GM23338 (cell line): ENCODE measurements at regions not wholly inside any gene's neighbourhood (a gene's known extent, or its start where the extent isn't known, plus 50 kb on each side); places are given as distances from the start of the nearest gene placed in this dataset.

Source experiments
- EZH2 ChIP-seq: fragments of 200-600 bp; sonication (generic); IDR thresholded peaks from one replicate; pipeline ENCODE4 v1.8.0; 2017; ENCODE audit warnings: antibody characterized with exemption, mild to moderate bottlenecking, low read depth; ENCODE audit not compliant: unreplicated experiment
- JUNB ChIP-seq: IDR thresholded peaks from one replicate; pipeline ENCODE4 v1.6.1; 2016; ENCODE audit warnings: antibody characterized with exemption; ENCODE audit not compliant: unreplicated experiment
- POLR2AphosphoS5 ChIP-seq: IDR thresholded peaks from 2 replicates; pipeline ENCODE4 v1.6.1; 2016; ENCODE audit warnings: antibody characterized with exemption, low read depth
- TF ChIP-seq, protein P1 (sequence below), 2 experiments: fragments of 200-600 bp in 1 of 2; sonication (generic) in 1 of 2; conservative IDR thresholded peaks; 2 replicates each; pipeline versions ENCODE4 v1.5.1 to v1.6.1; 2016 to 2017; ENCODE audit warnings: antibody characterized with exemption in 2 of 2, low read depth in 2 of 2, mild to moderate bottlenecking in 2 of 2, moderate library complexity in 1 of 2
- TF ChIP-seq, protein P2 (sequence below): IDR thresholded peaks from one replicate; pipeline ENCODE4 v1.6.1; 2018; ENCODE audit warnings: antibody characterized with exemption; ENCODE audit not compliant: unreplicated experiment

DNA sequence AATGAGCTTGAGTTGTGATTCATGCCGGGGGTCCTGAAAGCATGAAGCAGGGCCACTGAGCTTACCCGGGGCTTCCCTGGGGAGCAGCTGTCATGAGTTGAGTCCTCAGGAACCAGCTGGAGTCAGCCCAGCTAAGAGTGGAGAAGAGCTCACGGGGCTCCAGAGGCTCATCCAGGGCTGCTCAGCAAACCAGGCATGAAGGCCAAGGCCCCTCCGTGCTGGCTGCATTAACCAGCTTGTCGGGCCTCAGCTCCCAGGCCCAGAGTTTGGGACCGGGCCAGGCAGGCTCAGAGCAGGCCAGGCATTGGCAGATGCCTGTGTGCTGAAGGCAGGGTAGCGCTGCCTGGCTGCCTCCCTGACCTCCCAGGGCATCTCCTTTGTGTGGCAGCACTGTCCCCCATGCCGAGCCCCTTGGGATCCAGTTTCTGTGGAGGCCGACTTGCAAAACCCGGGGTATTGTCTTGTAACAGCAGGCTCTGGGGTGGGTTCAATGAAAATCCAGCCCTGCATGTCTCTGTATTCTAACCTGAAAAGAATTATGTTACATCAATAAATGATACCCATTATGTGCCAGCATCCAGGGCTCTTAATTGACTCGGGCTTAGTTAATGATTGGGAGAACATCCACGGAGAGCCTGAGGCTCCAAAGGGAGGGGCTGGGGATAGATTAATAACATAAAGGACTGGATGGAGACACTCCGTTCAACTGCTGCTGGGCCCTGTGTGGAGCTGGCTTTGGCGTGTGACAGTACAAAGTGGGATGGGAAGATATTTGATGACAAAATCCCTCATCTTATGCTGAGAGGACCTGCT, 68.0 kb upstream of the MSX1 start:
- TF ChIP-seq, protein P1, sequence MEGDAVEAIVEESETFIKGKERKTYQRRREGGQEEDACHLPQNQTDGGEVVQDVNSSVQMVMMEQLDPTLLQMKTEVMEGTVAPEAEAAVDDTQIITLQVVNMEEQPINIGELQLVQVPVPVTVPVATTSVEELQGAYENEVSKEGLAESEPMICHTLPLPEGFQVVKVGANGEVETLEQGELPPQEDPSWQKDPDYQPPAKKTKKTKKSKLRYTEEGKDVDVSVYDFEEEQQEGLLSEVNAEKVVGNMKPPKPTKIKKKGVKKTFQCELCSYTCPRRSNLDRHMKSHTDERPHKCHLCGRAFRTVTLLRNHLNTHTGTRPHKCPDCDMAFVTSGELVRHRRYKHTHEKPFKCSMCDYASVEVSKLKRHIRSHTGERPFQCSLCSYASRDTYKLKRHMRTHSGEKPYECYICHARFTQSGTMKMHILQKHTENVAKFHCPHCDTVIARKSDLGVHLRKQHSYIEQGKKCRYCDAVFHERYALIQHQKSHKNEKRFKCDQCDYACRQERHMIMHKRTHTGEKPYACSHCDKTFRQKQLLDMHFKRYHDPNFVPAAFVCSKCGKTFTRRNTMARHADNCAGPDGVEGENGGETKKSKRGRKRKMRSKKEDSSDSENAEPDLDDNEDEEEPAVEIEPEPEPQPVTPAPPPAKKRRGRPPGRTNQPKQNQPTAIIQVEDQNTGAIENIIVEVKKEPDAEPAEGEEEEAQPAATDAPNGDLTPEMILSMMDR (conservative IDR thresholded peaks at IDR 0.05; ENCODE audit: low read depth in 2 of 2): no peak
- TF ChIP-seq, protein P2, sequence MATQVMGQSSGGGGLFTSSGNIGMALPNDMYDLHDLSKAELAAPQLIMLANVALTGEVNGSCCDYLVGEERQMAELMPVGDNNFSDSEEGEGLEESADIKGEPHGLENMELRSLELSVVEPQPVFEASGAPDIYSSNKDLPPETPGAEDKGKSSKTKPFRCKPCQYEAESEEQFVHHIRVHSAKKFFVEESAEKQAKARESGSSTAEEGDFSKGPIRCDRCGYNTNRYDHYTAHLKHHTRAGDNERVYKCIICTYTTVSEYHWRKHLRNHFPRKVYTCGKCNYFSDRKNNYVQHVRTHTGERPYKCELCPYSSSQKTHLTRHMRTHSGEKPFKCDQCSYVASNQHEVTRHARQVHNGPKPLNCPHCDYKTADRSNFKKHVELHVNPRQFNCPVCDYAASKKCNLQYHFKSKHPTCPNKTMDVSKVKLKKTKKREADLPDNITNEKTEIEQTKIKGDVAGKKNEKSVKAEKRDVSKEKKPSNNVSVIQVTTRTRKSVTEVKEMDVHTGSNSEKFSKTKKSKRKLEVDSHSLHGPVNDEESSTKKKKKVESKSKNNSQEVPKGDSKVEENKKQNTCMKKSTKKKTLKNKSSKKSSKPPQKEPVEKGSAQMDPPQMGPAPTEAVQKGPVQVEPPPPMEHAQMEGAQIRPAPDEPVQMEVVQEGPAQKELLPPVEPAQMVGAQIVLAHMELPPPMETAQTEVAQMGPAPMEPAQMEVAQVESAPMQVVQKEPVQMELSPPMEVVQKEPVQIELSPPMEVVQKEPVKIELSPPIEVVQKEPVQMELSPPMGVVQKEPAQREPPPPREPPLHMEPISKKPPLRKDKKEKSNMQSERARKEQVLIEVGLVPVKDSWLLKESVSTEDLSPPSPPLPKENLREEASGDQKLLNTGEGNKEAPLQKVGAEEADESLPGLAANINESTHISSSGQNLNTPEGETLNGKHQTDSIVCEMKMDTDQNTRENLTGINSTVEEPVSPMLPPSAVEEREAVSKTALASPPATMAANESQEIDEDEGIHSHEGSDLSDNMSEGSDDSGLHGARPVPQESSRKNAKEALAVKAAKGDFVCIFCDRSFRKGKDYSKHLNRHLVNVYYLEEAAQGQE: no peak
- TF ChIP-seq POLR2AphosphoS5 (no peak), JUNB (no peak), EZH2 (no peak)
